ENCODE measurements at regions not wholly inside any gene's neighbourhood (a gene's known extent, or its start where the extent isn't known, plus 50 kb on each side); places are given as distances from the start of the nearest gene placed in this dataset.
"Not testable (repeated sequence)": the region's sequence is repeated elsewhere in the genome, so short reads cannot be mapped to it uniquely, and the experiment has no call there.

DNA sequence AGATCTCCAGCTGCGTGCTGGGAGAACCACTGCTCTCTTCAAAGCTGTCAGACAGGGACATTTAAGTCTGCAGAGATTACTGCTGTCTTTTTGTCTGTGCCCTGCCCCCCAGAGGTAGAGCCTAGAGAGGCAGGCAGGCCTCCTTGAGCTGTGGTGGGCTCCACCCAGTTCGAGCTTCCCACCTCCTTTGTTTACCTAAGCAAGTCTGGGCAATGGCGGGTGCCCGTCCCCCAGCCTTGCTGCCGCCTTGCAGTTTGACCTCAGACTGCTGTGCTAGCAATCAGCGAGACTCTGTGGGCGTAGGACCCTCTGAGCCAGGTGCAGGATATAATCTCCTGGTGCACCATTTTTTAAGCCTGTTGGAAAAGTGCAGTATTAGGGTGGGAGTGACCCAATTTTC lies 128.6 kb downstream of the ACTR3 start:
- DNase-seq: not testable (repeated sequence)

DNA sequence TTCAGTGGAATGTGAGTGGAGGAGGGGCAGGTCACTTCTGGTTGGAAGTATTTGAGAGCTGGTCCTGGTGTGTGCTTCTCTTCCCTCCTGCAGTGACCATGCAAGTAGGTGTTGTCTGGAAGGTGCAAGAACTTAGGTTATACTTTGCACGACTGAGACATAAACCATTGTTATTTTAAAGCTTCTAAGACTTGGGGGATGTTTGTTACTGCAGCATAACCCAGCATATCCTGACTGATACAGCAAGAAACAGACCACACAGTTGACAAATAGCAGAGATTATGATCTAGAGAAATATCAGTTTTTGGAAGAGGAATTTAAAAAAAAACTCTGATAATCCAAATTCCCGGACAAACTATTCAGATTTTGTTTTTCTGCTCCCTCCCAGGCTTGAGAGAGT lies 130.8 kb downstream of the ACTR3 start:
- DNase-seq: no peak

DNA sequence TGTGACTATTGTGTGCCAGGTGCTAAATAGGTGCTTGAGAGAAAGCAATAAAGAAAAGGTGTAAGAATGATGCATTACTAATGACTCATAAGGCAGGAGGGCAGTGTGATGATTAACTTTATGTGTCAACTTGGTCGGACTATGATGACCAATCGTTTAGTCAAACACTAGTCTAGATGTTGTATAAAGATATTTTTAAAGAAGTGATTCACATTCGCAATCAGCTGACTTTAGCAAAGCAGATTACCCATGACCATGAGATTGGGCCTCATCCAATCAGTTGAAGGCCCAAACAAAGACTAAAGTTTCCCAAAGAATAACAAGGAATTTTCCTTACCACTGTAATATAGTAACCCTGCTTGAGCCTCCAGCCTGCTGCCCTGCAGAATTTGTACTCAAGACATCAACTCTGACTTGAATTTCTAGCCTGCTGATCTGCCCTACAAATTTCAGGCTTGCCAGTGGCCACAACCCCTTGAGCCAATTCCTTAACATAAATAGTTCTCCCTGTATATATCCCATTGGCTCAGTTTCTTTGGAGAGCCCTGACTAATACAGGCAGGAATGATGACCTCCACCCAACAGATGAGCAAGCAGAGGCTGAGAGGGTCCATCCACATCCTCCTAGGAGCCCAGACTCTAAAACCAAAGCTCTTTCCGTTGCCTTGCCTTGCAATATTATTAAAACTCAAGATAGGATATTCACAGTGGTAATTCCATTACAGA lies 132.6 kb downstream of the ACTR3 start:
- no peak for DNase-seq

DNA sequence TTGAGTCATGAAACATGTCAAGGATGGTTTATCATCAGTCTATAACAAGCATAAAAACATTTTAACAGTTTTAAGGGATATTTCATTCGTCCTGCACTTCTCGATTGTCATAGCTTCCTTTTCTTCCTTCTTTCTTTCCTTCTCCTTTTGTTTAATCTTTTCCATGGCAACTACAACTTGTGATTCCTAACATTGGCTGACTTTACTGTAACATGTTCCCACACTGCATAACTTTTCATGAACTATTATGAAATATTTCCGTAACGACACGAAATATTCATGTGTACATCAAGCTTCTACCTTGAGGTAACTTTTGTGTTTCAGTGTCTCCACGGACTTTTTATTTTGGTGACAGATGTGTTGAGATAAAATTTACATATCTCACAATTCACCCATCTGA lies 134.4 kb downstream of the ACTR3 start:
- DNase-seq: no peak

DNA sequence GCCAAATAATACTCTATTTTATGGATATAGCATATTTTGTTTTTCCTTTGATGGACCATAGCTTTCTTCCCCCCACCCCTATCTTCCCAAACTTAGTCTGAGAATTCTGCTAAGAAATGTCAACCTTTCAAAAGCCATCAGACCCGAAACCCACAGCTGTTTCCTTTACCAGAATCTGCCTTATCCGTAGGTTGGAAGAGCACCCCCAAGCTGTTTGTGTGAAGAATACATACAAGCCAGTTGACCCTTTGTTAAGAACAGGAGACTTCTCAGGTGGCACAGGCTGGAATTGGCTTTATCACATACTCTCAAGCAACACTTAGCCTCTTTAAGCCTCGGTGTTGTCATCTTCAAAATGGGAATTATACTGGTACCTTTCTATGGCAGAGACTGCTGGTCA lies 135.1 kb downstream of the ACTR3 start:
- DNase-seq: no peak

DNA sequence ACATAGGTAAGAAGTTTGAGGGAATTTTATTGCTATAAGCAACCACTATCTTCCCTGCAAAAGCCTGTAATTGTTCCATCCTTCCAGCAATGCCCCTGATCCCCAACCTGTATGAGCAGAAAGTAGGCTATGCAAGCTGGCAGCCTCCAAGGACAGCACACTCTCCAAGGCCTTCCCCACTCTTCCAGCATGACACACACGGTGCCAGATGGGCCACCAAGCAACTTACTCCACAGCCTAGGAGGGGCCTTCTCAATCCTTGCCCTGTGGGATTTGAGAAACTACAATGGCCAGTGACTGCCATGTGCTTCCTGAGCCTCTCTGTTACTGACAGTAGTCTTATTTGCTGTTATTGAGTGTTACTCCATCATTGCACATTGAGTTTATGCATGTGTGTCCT lies 137.5 kb downstream of the ACTR3 start:
- no peak for DNase-seq

DNA sequence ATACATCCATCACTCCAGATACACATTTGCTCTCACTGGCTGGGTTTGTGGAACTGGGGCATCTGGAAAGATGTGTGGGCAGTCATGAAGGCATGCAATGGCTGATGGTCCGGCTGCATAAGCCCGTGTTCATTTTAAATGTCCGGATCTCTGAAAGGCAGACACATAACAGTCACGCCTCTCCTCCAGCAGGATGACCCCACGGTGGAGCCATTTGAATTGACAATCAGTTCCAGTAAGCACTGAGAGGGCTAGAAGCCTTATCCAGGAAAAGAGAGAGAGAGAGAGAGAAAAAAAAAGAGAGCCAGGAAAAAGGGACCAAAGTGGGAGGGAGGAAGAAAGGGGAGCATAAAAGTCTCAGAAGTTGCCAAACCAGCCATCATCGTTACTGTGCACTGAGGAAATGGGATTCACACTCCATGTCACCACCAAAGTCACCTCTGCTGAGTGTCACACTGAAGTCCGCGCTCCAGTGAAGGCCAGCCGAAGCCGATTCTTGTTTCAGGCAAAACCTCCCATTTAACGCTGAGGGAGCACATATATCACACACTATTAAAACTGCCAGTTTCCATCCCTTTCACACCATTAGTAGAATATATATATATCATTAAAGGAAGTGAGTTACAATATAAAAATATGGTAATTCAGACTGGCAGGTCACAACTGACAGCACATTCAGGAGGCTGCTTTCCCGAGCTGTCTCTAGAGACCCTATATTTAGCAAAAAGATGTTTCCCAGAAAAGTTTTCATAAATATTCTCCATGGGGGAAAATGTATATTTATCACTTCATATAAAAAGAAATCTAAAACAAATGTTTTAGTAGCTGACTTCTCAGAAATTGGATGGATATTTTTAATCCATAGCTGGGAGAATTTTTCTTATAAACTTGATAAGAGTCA lies 142.0 kb downstream of the ACTR3 start:
- DNase-seq: peak; percentile 8

DNA sequence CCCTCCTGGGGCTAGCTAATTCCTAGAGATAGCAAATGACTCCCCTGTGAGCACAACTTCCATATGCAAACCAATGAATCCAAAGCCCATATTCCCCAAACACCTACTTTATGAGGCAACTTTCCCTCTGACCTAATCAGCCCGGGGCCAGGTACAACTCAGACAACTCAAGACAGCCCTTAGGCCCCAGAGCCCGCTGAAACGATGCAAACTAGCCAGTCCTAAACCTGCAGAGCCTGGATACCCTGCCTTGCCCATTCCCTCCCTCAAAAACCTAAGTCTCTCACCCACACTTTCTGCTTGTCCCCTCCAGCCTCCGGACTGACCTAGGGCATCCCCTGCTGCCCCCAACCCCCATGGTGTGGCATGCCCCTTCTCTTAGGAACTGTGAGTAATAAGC lies 142.8 kb downstream of the ACTR3 start:
- DNase-seq: no peak

DNA sequence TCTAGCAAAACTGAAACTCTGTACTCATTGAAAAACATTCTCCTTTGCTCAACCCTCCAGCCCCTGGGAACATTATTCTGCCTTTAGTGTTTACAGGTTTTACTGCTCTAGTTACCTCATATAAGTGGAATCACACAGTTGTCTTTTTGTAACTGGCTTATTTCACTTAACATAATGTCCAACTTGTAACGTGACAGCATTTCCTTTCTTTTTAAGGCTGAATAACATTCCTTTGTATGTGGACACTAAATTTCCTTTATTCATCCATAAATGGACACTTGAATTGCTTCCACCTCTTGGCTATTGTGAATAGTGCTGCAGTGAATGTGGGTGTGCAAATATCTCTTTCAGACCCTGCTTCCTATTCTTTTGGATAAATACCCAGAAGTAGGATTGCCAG lies 144.9 kb downstream of the ACTR3 start:
- DNase-seq: peak; percentile 5

DNA sequence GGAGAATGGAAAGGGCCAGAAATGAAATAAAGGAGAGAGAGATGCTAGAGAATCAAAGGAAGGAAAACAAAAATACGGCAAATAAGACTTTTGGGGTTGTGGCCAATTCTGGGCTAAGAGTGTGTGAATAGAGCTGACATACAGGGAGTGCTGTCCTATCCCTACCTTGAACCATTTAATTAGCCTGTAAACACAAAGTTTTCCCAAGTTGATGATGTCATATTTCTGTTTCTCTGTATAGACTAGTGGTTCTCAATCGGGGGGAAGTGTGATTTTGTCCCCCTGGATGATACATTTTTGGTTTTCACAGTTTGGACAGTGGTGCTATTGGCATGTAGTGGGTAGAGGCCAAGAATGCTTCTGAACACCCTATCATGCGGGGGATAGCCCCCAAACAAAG lies 148.8 kb downstream of the ACTR3 start:
- DNase-seq: no peak

DNA sequence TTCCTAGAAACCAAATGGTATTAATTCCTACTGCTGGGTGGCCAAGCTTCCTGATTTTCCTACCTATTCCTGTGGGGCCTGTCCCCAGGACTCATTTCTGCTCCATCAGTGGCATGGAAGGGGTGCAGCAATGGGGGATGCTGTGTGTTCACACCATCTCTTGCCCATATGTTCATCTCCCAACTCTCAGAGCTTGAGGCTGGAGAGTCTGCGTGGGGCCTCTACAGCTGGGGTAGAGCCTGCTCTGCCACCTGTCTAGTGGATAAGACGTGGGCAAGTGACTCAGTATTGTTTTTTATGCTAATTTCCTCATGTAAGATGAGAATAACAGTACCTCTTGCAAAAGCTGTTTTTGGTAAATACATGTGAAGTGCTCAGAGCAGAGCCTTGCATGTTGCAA lies 149.8 kb downstream of the ACTR3 start:
- no peak for DNase-seq

DNA sequence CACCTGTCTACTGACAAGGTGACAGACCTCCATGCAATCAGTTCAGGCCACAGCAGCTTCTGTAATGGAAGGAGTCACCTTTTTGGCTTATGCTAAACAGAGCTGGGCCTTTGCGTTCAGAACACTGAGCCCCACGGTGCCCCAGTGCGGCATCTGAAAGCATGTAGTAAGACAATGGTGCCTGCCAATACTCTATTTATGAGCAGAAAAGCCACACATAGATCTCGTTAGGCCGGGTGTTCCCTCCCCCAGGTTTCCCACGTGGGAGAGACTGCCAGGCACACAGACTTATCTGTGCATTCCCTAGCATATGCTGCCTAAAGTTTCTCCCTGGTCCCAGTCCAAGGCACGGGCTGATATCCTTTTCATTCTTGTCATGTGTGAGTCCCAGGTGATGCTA lies 150.9 kb downstream of the ACTR3 start:
- DNase-seq: no peak

DNA sequence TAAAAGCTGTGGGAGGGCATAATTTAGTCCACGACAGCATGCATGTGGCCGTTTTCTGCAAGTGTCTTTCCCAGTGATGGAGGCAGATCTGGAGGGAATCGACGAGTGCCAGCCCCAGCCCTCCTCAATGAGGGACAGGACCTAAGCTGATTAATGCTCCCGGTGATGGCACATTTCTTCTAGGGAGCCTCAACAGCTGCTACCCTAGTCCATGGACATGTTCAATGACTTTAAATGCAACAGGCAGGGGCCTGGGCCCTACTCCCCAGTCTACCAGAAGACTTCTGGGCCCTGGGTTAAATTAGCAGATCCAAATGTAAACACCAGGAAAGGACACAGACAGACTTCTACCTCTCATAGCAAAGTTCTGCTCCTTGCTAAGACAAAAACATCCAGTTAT lies 155.1 kb downstream of the ACTR3 start:
- DNase-seq: no peak

DNA sequence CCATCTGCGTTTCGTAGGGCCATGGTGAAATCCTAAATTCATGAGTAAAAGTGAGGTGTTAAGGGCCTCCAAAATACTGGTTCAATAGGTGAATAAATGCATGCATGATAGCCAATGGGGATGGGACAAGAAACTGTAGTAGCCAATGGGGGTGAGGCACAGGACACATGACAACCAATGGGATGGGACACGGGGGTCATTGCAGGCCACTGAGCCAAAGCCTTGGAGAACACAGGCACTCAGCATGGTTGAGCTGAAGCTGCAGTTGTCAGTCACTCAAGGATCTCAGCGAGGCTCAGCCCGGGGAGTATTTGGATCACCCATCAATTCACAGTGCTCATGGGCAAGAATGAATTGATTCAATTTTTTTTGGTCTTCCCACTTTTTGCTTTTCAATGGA lies 156.5 kb downstream of the ACTR3 start:
- no peak for DNase-seq

DNA sequence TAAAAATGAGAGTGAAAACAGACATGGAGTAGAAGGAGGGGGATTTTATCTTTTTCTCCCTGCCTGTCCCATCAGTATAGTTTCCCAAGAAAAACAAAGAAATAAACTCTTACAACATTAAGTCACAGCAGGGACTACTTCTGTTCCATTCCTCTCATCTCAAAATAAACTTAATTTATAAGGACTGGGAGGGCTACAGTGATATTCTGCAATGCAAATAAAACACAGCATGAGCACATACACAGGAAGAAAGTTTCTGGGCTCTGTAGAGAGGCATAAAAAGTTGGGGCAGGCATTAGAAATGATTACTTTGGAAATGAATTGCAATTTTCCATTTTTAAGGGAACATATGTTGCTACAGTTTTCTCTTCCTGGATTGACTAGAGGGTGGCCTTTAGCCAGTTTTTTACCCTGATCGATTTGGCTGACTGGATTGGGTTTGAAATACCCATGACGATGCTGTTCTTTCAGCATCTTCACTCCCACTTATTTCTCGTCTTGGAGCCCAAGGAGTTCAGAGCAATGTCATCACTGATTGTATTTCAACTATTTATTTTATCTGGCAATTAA lies 157.1 kb downstream of the ACTR3 start:
- DNase-seq: no peak

DNA sequence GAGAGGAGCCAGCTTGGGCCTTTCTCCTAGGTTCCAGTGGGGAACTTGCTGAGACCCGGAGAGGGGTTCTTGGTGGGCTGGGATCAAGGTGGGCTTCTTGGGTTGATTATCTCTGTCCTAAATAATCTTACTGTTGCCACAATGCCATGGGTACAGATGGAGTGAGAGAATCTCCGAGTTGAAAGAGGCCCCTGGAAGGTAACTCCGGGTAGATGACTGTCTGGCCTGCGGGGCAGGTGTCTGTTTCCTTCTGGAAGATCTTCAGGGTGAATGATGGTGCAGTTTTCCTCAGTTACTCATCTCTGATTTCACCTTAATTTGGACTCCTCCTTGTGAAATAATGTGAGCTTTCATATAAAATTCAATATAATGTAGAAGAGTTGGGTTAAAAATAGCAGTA lies 159.4 kb downstream of the ACTR3 start:
- DNase-seq: no peak

DNA sequence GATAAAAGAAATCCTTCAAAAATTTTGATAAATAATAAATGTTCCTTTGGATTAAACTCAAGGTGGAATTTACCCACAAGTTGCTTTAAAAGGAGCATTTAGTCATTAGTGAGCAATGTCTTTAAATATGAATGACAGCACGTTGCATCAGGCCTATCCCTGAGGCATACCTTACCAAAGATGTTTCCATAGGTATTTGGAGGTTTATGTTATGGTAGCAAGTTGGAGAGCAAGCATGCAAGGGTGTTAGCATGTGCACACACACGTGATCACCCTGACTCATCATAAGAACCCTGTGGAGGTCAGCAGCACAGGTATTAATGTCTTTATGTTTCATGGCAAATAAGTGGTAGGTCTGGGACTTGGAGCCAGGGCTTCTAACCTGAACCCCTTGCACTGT lies 159.9 kb downstream of the ACTR3 start:
- DNase-seq: no peak

DNA sequence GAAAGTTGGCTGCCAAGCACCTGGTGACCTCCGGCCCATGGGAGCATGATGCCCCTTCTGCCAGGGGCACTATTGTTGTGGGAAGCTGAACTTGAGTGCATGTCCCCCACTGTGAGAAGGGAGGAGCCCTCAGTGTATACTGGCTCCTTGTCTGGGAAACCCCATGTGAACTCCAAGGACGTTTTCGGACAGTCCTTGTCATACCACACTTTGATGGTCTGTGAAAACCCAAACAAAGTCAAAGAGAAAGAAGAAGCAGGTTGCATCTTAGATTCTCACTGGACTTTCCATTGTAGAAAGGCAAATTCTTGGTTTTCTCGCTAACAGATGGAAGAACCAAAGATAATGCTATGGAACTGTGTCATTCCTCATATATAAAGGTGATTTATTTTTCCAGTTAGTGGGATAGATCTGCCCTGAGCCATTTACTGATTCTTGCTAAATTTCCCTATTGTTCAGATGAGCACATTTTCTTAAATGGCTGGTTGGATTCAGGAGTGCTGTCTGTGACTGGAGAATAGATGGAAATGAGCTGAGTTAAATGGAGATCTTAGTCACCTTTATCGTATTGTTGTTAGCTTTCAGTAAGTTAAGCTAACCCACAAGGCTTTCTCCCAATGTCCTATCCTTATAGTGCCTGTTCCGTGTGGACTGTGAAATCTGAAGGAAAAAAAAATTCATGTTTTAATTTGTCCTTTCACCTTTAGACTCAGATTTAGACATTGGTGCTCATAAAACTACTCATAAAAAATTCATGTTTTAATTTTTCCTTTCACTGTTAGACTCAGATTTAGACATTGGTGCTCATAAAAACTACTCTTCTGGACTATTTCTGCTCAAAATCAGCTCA lies 166.6 kb downstream of the ACTR3 start:
- no peak for DNase-seq

DNA sequence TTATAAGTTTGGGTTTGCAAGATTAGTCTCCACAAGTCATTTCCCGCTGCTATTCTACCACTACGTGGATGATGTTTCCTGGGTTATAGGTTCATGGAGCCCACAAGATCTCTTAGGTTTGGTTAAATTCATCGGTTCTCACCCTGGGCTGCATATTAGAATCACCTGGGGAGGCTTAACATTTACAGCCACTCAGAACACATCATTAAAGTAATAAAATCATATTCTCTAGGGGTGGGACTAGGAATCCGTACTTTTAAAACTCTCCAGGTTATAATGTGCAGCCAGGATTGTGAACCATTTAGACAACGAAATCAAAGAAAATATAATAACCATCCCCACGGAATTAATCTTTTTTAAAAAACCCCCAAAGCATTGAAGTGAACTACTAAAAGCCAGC lies 167.7 kb downstream of the ACTR3 start:
- no peak for DNase-seq

DNA sequence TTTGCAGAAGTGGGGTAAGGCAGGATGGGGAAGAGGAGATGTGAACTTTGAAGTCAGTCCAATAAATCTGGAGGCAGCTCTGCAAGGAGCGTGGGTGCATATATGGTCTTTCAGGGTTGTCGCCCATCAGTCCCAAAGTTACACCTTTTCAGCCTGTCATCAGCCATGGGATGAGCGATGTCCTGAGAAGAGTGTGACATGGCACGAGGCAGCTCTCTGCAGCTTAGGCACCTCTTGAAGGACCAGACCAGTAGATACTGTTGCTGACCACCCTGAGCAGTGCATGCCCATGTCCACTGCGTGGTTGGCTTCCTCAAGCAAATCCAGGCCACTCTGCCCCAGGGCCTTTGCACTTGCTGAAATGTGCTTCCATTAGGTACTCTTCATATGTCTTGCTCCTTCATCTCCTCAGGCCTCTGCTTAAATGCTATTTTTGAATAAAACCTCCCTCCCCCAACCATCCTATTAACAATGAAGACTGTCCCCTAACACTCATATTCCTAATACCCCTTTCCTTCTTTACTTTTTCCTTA lies 171.7 kb downstream of the ACTR3 start:
- no peak for DNase-seq

DNA sequence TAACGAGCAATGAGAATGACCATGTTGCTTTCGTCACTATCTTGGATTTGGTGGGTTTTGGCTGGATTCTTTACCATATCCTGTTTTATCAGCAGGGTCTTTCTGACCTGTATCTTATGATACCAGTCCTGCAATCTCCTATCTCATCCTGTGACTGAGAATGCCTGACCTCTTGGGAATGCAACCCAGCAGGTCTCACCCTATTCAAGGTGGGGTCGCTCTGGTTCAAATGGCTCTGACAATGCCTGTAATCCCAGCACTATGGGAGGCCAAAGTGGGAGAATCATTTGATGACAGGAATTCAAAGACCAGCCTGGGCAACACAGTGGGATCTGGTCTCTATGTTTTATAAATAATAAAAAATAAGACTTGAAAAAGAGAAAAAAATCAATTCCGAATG lies 173.5 kb downstream of the ACTR3 start:
- no peak for DNase-seq

DNA sequence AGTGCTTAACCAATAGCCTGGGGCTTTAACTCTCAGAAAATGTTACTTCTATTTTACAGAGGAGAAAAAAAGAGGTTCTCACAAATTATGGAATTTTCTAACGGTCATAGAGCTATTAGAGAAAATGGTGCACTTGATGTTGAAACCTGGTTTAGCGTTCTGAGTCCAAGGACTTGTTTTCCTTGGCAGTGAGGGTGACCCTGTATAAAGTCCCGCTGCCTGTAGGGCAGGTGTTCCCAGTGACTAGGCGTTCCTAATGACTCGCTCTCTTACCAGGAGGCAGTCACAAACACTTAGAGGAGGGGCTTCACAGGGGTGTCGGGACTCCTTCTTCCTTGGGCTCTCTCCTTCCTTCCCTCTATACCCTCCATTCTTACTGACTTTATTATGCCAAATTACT lies 175.8 kb downstream of the ACTR3 start:
- DNase-seq: no peak

All from renal pelvis (tissue), 1 donor.